HG03103 (cell line): ENCODE measurements at regions not wholly inside any gene's neighbourhood (a gene's known extent, or its start where the extent isn't known, plus 50 kb on each side); places are given as distances from the start of the nearest gene placed in this dataset.
"Not testable (repeated sequence)": the region's sequence is repeated elsewhere in the genome, so short reads cannot be mapped to it uniquely, and the experiment has no call there.

Experiments
- ATAC-seq: cut with Tn5 transposase; IDR thresholded peaks from one replicate; pipeline ENCODE4 v1.9.1; 2021; ENCODE audit warnings: low read depth; ENCODE audit not compliant: unreplicated experiment

GRCh38 chr6:166253778-166254204 is 54.4 kb downstream of the PRR18 start:
- ATAC-seq = no peak

GRCh38 chr6:166253281-166253681 is 54.9 kb downstream of the PRR18 start:
- ATAC-seq = no peak

- ATAC-seq = no peak
Measured at GRCh38 chr6:166252601-166253000, 55.6 kb downstream of the PRR18 start.

- ATAC-seq = no peak
Measured at GRCh38 chr6:166251655-166252054, 56.5 kb downstream of the PRR18 start.

GRCh38 chr6:166251211-166251610 is 57.0 kb downstream of the PRR18 start:
- no peak for ATAC-seq

- ATAC-seq = not testable (repeated sequence)
Measured at GRCh38 chr6:166249061-166249785, 59.0 kb downstream of the PRR18 start.

- ATAC-seq = no peak
Measured at GRCh38 chr6:166245148-166245547, 63.0 kb downstream of the PRR18 start.

- ATAC-seq = peak; percentile 77
Measured at GRCh38 chr6:166244353-166245045, 63.7 kb downstream of the PRR18 start.

- no peak for ATAC-seq
Measured at GRCh38 chr6:166242888-166243287, 65.3 kb downstream of the PRR18 start.

GRCh38 chr6:166241974-166242373 is 66.2 kb downstream of the PRR18 start:
- no peak for ATAC-seq

- ATAC-seq = no peak
Measured at GRCh38 chr6:166240889-166241288, 67.3 kb downstream of the PRR18 start.

GRCh38 chr6:166237617-166238016 is 70.0 kb upstream of the TBXT start:
- ATAC-seq = no peak

GRCh38 chr6:166236596-166236995 is 68.9 kb upstream of the TBXT start:
- ATAC-seq = no peak

GRCh38 chr6:166235666-166236292 is 68.1 kb upstream of the TBXT start:
- ATAC-seq = no peak

- not testable (repeated sequence) for ATAC-seq
Measured at GRCh38 chr6:166231181-166231580, 63.5 kb upstream of the TBXT start.

- no peak for ATAC-seq
Measured at GRCh38 chr6:166228839-166229528, 61.3 kb upstream of the TBXT start.

GRCh38 chr6:166228425-166228824 is 60.8 kb upstream of the TBXT start:
- no peak for ATAC-seq

- no peak for ATAC-seq
Measured at GRCh38 chr6:166223079-166223478, 55.4 kb upstream of the TBXT start.

GRCh38 chr6:166222631-166223030 is 55.0 kb upstream of the TBXT start:
- ATAC-seq = no peak

GRCh38 chr6:166221636-166222035 is 54.0 kb upstream of the TBXT start:
- ATAC-seq = no peak

GRCh38 chr6:166221040-166221439 is 53.4 kb upstream of the TBXT start:
- no peak for ATAC-seq
